HG02973 (cell line): ENCODE measurements at regions not wholly inside any gene's neighbourhood (a gene's known extent, or its start where the extent isn't known, plus 50 kb on each side); places are given as distances from the start of the nearest gene placed in this dataset.
A peak's percentile ranks its signal among the peaks of the same experiment; 100 is the strongest.

Source experiments
- ATAC-seq: cut with Tn5 transposase; IDR thresholded peaks from one replicate; pipeline ENCODE4 v1.9.1; 2021; ENCODE audit warnings: moderate library complexity; ENCODE audit not compliant: unreplicated experiment

- ATAC-seq, result no peak
These were observed 275.4 kb upstream of the CPEB2 start for GRCh38 chr4:14726877-14727361.

GRCh38 chr4:14729282-14730000 lies 272.8 kb upstream of the CPEB2 start:
- no peak for ATAC-seq

GRCh38 chr4:14742054-14742453 lies 260.2 kb upstream of the CPEB2 start:
- ATAC-seq, result no peak

- ATAC-seq, result no peak
These were observed 259.1 kb upstream of the CPEB2 start for GRCh38 chr4:14743172-14743571.

GRCh38 chr4:14743601-14744000 lies 258.7 kb upstream of the CPEB2 start:
- ATAC-seq, result no peak

GRCh38 chr4:14744346-14744745 lies 257.9 kb upstream of the CPEB2 start:
- no peak for ATAC-seq

GRCh38 chr4:14749910-14750309 lies 252.4 kb upstream of the CPEB2 start:
- ATAC-seq, result no peak

GRCh38 chr4:14752341-14753046 lies 249.8 kb upstream of the CPEB2 start:
- no peak for ATAC-seq

- ATAC-seq, result no peak
These were observed 235.1 kb upstream of the CPEB2 start for GRCh38 chr4:14767142-14767541.

- no peak for ATAC-seq
These were observed 233.8 kb upstream of the CPEB2 start for GRCh38 chr4:14768449-14768848.

- no peak for ATAC-seq
These were observed 232.3 kb upstream of the CPEB2 start for GRCh38 chr4:14769993-14770392.

GRCh38 chr4:14771094-14771493 lies 231.2 kb upstream of the CPEB2 start:
- ATAC-seq, result no peak

GRCh38 chr4:14771504-14772175 lies 230.6 kb upstream of the CPEB2 start:
- no peak for ATAC-seq

GRCh38 chr4:14772388-14772787 lies 229.9 kb upstream of the CPEB2 start:
- ATAC-seq, result no peak

GRCh38 chr4:14783011-14783877 lies 219.0 kb upstream of the CPEB2 start:
- peak; percentile 95 for ATAC-seq

GRCh38 chr4:14787221-14787620 lies 215.1 kb upstream of the CPEB2 start:
- ATAC-seq, result no peak

- no peak for ATAC-seq
These were observed 214.4 kb upstream of the CPEB2 start for GRCh38 chr4:14787894-14788293.

- ATAC-seq, result no peak
These were observed 211.8 kb upstream of the CPEB2 start for GRCh38 chr4:14790494-14790893.

GRCh38 chr4:14792702-14793227 lies 209.5 kb upstream of the CPEB2 start:
- no peak for ATAC-seq

- ATAC-seq, result no peak
These were observed 201.3 kb upstream of the CPEB2 start for GRCh38 chr4:14800977-14801376.

GRCh38 chr4:14802596-14802995 lies 199.7 kb upstream of the CPEB2 start:
- ATAC-seq, result no peak
